ENCODE measurements at regions not wholly inside any gene's neighbourhood (a gene's known extent, or its start where the extent isn't known, plus 50 kb on each side); places are given as distances from the start of the nearest gene placed in this dataset.

- DNase-seq (ENCODE audit: extremely low spot score), result no peak
- no peak for TF ChIP-seq CTCF (IDR thresholded peaks at IDR 0.05; ENCODE audit: control extremely low read depth, extremely low read depth, low read depth, missing control alignments)
- CTCF ChIA-PET, result no interaction called here
- POLR2A ChIA-PET, result no interaction called here
Measured at GRCh38 chr15:94080989-94081605, 150.3 kb upstream of the MCTP2 start.

GRCh38 chr15:94080416-94080815 lies 150.9 kb upstream of the MCTP2 start:
- TF ChIP-seq CTCF (IDR thresholded peaks at IDR 0.05; ENCODE audit: control extremely low read depth, extremely low read depth, low read depth, missing control alignments), result no peak
- POLR2A ChIA-PET, result no interaction called here

GRCh38 chr15:94079968-94080367 lies 151.4 kb upstream of the MCTP2 start:
- CTCF ChIA-PET, result interaction anchor here (0.9 to 2.1 kb wide), 3 partner anchors 10 to 21 kb away, joined by 3 to 5 read pairs (median 4); no protein-coding TSS in a partner anchor
- TF ChIP-seq CTCF (IDR thresholded peaks at IDR 0.05; ENCODE audit: control extremely low read depth, extremely low read depth, low read depth, missing control alignments), result no peak
- no peak for DNase-seq (ENCODE audit: extremely low spot score)
- POLR2A ChIA-PET, result no interaction called here

More at GRCh38 chr15:94080416-94080815, 150.9 kb upstream of the MCTP2 start:
- no peak for DNase-seq (ENCODE audit: extremely low spot score)
- CTCF ChIA-PET, result interaction anchor here (2.1 kb wide), 1 partner anchor 10 kb away, joined by 5 read pairs; no protein-coding TSS in a partner anchor

GRCh38 chr15:94079459-94079858 lies 151.9 kb upstream of the MCTP2 start:
- POLR2A ChIA-PET, result no interaction called here
- CTCF ChIA-PET, result interaction anchor here (0.9 to 2.1 kb wide), 3 partner anchors 11 to 20 kb away, joined by 3 to 5 read pairs (median 4); no protein-coding TSS in a partner anchor
- no peak for TF ChIP-seq CTCF (IDR thresholded peaks at IDR 0.05; ENCODE audit: control extremely low read depth, extremely low read depth, low read depth, missing control alignments)
- no peak for DNase-seq (ENCODE audit: extremely low spot score)

- ChIA-PET CTCF (no interaction called here), POLR2A (no interaction called here)
- no peak for DNase-seq (ENCODE audit: extremely low spot score)
- TF ChIP-seq CTCF (IDR thresholded peaks at IDR 0.05; ENCODE audit: control extremely low read depth, extremely low read depth, low read depth, missing control alignments), result no peak
Measured at GRCh38 chr15:94077938-94078337, 153.4 kb upstream of the MCTP2 start.

GRCh38 chr15:94075349-94075748 lies 156.0 kb upstream of the MCTP2 start:
- no peak for TF ChIP-seq CTCF (IDR thresholded peaks at IDR 0.05; ENCODE audit: control extremely low read depth, extremely low read depth, low read depth, missing control alignments)
- POLR2A ChIA-PET, result no interaction called here
- no peak for DNase-seq (ENCODE audit: extremely low spot score)
- CTCF ChIA-PET, result interaction anchor here (1.2 kb wide), 1 partner anchor 16 kb away, joined by 4 read pairs; no protein-coding TSS in a partner anchor

Measured in GM10248 (cell line).